ENCODE measurements at regions not wholly inside any gene's neighbourhood (a gene's known extent, or its start where the extent isn't known, plus 50 kb on each side); places are given as distances from the start of the nearest gene placed in this dataset.

DNA sequence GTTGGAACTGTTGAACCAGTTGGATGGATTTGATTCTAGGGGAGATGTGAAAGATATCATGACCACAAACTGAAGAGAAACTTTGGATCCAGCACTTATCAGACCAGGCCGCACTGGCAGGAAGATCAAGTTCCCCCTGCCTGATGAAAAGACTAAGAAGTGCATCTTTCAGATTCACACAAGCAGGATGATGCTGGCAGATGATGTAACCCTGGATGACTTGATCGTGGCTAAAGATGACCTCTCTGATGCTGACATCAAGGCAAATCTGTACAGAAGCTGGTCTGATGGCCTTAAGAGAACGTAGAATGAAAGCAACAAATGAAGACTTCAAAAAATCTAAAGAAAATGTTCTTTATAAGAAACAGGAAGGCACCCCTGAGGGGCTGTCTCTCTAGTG is 72.8 kb upstream of the CDYL start:
- intact Hi-C loops (cut with micrococcal nuclease) = no loop called here
- H3K4me1 Mint-ChIP-seq (ENCODE audit: low read depth) = no peaks in the 10 kb centered on the region
- H3K27me3 Mint-ChIP-seq = no peaks in the 10 kb centered on the region
- ATAC-seq (no peak), DNase-seq (no peak)
- ChIA-PET CTCF (no interaction called here), POLR2A (no interaction called here)
- no peak overlapping the region for H3K4me3 Mint-ChIP-seq
- TF ChIP-seq, protein P1, sequence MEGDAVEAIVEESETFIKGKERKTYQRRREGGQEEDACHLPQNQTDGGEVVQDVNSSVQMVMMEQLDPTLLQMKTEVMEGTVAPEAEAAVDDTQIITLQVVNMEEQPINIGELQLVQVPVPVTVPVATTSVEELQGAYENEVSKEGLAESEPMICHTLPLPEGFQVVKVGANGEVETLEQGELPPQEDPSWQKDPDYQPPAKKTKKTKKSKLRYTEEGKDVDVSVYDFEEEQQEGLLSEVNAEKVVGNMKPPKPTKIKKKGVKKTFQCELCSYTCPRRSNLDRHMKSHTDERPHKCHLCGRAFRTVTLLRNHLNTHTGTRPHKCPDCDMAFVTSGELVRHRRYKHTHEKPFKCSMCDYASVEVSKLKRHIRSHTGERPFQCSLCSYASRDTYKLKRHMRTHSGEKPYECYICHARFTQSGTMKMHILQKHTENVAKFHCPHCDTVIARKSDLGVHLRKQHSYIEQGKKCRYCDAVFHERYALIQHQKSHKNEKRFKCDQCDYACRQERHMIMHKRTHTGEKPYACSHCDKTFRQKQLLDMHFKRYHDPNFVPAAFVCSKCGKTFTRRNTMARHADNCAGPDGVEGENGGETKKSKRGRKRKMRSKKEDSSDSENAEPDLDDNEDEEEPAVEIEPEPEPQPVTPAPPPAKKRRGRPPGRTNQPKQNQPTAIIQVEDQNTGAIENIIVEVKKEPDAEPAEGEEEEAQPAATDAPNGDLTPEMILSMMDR (IDR thresholded peaks at IDR 0.05) = no peak
- no peak overlapping the region for H3K27ac Mint-ChIP-seq
- H3K9me3 Mint-ChIP-seq = no peaks in the 10 kb centered on the region
- H3K36me3 Mint-ChIP-seq (ENCODE audit: low read depth) = no peaks in the 10 kb centered on the region

DNA sequence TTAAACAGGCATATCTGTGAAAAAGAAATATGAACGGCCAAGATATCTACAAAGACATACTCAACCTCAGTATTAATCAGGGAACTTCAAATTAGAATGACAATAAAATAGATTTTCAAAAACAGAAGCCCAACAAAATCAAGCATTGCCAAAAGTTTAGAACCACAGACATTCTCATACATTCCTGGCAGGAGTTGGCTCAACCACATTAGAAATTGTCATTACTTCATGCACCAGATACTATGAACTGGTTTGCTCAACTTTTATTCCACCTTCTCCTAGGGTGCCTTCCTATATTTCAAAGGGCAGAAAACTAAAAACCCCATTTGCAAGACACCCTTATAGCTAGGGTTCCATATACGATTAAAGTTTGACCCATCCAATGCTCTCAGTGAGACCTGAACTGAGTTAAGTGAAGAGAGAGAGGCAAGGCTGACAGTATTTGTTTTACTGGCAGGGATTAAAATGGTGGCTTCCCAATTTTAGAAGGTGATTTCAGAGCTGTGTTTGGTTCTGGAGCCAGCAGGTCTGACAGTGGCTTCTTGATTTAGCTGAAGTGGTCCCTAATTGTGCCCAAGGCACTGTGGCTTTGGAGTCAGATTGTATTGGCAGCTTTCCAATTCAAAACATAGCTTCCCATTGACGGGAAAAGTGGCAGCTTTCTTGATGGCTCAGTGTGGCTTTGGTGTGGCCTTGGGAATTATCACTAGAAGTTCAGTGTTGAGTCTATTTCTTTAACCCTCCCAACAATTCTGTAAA is 77.1 kb upstream of the CDYL start:
- Mint-ChIP-seq H3K27ac (no peak overlapping the region), H3K9me3 (no peaks in the 10 kb centered on the region), H3K4me3 (no peak overlapping the region), H3K36me3 (ENCODE audit: low read depth) (no peaks in the 10 kb centered on the region), H3K4me1 (ENCODE audit: low read depth) (no peaks in the 10 kb centered on the region), H3K27me3 (peaks cover 7% of the 10 kb centered on the region)
- no peak for ATAC-seq
- ChIA-PET POLR2A (interaction anchor here (0.5 kb wide), 1 partner anchor 224 kb away, joined by 3 read pairs; no protein-coding TSS in a partner anchor), CTCF (no interaction called here)
- intact Hi-C loops (cut with micrococcal nuclease) = no loop called here
- no peak for DNase-seq
- TF ChIP-seq, protein P1 (IDR thresholded peaks at IDR 0.05) = no peak

DNA sequence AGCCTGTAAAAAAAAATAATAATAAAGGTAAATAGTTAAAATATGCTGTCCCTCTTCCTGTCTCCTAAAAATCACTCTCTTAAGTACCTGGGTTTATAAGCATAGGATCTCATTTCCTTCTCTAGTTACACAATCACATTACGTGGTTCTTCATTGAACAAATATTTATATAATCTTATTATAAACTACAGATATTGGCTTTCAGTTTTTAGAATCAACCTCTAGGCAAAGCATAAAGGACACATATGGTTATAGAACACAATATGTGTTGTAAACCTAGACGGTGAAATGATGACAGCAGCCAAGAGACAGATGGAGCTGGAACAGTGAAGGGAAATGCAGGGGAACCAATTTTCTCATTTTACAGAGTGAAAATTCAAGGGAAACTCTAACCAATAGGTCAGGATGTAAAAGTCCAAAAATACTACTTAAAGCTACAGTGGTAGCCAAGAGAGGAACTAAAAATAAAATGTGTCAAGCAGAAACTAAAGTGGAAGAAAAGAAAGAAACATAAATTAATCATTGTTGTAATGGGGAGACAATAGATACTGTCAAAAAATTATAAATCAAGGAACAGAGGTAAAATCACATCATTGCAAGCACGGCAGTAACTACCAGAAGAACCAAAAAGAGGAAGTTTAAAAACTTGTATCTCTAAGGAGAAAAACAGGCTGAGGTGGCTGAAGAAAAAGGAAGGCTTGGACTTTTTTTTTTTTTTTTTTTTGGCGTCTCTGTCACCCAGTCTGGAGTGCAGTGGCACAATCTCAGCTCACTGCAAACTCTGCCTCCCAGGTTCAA is 82.8 kb upstream of the CDYL start:
- TF ChIP-seq, protein P1 (IDR thresholded peaks at IDR 0.05) = no peak
- DNase-seq (no peak), ATAC-seq (no peak)
- POLR2A ChIA-PET = no interaction called here
- Mint-ChIP-seq H3K4me3 (no peak overlapping the region), H3K27ac (no peak overlapping the region), H3K27me3 (peaks cover 18% of the 10 kb centered on the region), H3K9me3 (peaks cover 3% of the 10 kb centered on the region), H3K4me1 (ENCODE audit: low read depth) (no peaks in the 10 kb centered on the region), H3K36me3 (ENCODE audit: low read depth) (no peaks in the 10 kb centered on the region)
- intact Hi-C loops (cut with micrococcal nuclease) = no loop called here
- CTCF ChIA-PET = no interaction called here

DNA sequence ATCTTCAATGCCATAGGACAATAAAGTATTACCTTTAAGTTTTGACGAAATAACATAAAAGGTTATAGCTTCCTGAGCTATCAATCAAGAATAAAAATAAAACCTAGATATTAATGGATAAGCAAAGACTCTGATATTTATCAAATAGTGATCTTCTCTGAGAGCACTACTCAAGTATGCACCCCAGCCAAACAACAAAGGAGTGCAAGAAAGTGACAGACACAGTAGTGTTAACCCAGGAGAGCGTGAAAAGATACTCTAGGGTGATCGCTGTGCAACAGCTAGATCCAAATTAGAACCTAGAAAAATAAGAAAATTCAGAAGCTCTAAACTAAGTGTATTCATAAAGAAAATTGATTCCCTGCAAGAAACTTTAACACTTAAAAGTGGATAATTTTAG is 83.5 kb upstream of the CDYL start:
- ChIA-PET CTCF (no interaction called here), POLR2A (no interaction called here)
- Mint-ChIP-seq H3K27me3 (peaks cover 21% of the 10 kb centered on the region), H3K9me3 (peaks cover 3% of the 10 kb centered on the region), H3K27ac (no peak overlapping the region), H3K4me3 (no peak overlapping the region), H3K4me1 (ENCODE audit: low read depth) (no peaks in the 10 kb centered on the region), H3K36me3 (ENCODE audit: low read depth) (no peaks in the 10 kb centered on the region)
- TF ChIP-seq, protein P1 (IDR thresholded peaks at IDR 0.05) = no peak
- ATAC-seq = no peak
- no peak for DNase-seq
- intact Hi-C loops (cut with micrococcal nuclease) = no loop called here

Measured in activated CD8-positive, alpha-beta T cell treated with anti-CD3 and anti-CD28 coated beads for 36 hours (primary cell).